ENCODE measurements at regions not wholly inside any gene's neighbourhood (a gene's known extent, or its start where the extent isn't known, plus 50 kb on each side); places are given as distances from the start of the nearest gene placed in this dataset.

DNA sequence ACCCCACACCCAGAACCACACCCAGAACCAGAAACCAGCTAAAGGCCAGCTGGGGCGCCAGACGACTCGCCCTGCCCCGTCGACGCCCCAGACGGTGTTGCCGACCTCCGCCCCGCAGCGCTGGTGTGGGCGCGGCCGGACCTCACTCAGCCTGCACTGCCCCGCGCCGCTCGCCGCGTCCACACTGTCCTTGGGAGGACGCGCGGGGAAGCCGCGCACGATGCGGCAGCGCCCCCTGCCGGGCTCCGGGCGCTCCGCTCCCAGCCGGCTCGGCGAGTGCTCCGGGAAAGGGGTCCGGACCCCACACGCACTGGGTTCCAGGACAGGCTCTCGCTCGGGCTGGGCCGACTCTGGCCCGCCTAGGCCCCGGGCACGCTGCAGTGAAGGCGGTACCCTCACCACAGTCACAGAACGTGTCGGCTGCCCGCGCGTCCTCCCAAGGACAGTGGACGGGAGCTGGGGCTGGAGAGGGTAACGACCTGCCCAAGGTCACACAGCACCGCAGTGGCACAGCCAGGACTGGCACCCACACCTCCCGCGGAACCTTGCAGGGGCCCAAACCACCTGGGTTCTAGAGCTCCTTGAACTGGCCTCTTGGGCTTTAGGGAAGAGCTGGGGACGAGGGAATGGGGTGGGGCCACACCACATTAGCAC is 90.2 kb downstream of the DMRTA2 start:
- DNase-seq (ENCODE audit: low read depth), result peak; percentile 46
- H3K4me3 ChIP-seq (ENCODE audit: low read depth, low read length), result peak overlapping the region; percentile 53
- TF ChIP-seq, protein P1, sequence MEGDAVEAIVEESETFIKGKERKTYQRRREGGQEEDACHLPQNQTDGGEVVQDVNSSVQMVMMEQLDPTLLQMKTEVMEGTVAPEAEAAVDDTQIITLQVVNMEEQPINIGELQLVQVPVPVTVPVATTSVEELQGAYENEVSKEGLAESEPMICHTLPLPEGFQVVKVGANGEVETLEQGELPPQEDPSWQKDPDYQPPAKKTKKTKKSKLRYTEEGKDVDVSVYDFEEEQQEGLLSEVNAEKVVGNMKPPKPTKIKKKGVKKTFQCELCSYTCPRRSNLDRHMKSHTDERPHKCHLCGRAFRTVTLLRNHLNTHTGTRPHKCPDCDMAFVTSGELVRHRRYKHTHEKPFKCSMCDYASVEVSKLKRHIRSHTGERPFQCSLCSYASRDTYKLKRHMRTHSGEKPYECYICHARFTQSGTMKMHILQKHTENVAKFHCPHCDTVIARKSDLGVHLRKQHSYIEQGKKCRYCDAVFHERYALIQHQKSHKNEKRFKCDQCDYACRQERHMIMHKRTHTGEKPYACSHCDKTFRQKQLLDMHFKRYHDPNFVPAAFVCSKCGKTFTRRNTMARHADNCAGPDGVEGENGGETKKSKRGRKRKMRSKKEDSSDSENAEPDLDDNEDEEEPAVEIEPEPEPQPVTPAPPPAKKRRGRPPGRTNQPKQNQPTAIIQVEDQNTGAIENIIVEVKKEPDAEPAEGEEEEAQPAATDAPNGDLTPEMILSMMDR (conservative IDR thresholded peaks at IDR 0.05; ENCODE audit: low read depth, low read length), result peak; percentile 52

DNA sequence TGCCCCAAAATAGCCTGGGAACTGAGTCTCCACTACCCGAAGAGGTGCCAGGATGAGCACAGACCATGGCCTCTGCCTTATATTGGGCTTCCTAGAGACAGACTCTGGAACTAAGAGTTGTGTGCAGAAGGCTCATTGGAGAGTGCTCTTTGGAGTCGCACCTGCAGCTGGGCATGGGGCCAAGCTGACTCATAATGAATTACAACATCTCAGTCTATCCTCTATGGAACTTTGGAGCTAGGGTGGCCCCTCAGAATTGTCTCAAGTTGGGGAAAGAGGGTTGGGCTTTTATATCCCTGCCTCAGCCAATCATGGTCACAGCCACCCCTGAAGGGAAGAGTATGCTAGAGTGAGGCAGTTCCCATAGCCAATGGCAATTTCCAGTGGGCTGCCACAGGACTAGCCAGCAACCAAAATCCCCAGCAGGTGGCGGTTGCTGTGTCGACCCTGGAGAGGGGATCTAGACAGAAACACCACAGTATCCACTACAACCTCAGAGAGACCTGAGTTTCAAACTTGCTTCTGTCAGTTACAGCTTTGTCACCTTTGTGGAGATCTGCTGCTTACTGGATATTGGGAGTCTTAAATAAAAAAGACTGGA is 93.8 kb downstream of the DMRTA2 start:
- TF ChIP-seq, protein P1 (conservative IDR thresholded peaks at IDR 0.05; ENCODE audit: low read depth, low read length), result no peak
- DNase-seq (ENCODE audit: low read depth), result no peak
- no peak overlapping the region for H3K4me3 ChIP-seq (ENCODE audit: low read depth, low read length)

DNA sequence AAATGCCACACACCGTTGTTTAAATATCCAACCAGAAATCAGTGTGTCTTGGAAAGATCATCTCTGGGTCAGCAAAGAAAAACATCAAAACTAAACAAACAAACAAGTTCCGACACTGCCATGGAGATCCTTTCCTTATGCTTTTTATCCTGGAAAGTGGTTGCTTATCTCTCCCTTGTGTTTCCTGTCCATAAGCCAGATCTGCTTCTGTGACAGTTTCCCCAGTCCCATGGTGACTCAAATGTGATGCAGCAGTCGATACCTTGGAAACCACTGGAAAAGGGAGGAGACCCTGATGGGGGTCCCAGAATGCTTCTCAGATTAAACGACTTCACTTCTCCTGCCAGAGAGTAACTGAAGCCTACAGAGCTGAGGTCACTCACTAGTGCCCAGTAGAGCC is 94.7 kb downstream of the DMRTA2 start:
- no peak for DNase-seq (ENCODE audit: low read depth)
- TF ChIP-seq, protein P1 (conservative IDR thresholded peaks at IDR 0.05; ENCODE audit: low read depth, low read length), result no peak
- H3K4me3 ChIP-seq (ENCODE audit: low read depth, low read length), result no peak overlapping the region

DNA sequence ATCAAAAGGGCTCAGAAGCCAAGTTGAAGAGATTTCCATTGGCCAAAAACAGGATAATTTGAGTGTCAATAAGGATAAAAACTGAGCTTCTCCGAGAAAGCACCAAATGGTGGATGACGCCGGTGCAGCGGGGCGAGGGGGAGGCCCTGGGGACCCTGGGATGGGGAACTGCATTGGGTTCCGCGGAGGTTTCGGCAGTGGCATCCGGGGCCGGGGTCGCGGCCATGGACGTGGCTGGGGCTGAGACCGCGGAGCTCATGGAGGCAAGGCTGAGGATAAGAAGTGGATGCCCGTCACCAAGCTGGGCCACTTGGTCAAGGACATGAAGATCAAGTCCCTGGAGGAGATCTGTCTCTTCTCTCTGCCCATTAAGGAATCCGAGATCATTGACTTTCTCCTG is 97.2 kb downstream of the DMRTA2 start:
- TF ChIP-seq, protein P1 (conservative IDR thresholded peaks at IDR 0.05; ENCODE audit: low read depth, low read length), result no peak
- H3K4me3 ChIP-seq (ENCODE audit: low read depth, low read length), result no peak overlapping the region
- no peak for DNase-seq (ENCODE audit: low read depth)

DNA sequence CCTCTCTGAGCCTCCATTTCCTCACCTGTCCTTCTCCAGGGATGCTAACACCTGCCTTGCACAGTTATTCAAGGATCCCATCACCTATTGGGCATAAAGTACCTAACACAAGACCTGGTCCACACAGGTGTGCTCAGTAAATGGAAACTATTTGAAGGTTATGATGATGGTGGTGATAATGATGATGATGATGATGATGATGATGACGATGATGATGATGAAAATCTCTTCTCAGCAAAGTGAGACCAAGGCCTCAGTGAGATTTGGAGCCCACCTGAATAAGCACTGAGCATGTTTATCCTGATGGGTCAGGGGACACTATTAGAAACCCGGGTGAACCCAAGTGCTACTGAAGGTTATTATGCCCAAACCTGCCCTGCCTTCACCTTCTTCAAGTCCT is 100.7 kb downstream of the DMRTA2 start:
- no peak for DNase-seq (ENCODE audit: low read depth)
- TF ChIP-seq, protein P1 (conservative IDR thresholded peaks at IDR 0.05; ENCODE audit: low read depth, low read length), result no peak
- no peak overlapping the region for H3K4me3 ChIP-seq (ENCODE audit: low read depth, low read length)

DNA sequence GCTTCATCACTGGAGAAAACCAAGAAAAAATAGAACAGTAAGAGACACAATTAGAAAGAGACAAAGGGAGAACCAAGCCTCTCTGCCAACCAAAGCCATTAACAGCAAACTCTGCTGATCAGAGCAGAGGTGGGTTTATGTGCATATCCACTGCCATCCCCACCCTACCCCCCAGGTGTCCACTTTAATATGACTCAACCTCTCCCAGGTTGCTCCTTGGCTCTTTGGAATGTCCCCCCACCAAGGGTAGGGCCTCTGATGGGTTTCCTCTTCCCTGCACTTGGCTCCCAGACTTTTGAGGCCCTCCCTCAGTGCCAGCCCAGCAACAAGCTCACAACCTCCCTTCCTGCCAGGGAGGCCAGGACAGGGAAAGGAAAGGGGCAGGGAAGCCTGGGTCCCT is 104.8 kb downstream of the DMRTA2 start:
- TF ChIP-seq, protein P1 (conservative IDR thresholded peaks at IDR 0.05; ENCODE audit: low read depth, low read length), result no peak
- no peak overlapping the region for H3K4me3 ChIP-seq (ENCODE audit: low read depth, low read length)
- DNase-seq (ENCODE audit: low read depth), result no peak

DNA sequence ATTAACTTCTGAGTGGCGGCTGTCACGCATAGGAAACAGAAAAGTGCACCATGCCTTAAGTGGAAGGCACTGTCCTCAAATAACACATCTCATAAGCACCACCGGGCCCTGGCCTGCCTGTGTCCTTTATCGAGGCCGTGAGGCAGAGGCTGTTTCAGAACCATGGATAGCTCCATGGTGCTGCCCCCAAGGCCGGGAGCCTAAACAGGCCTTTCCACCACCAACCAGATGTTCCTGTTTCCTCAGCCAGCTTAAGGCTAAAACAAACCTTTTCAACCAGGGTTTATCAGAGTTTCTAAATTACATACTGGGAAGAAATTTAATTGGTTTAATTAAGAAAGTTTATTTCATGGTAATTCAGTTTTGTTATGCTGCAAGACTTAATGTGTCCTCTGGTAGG is 114.4 kb downstream of the DMRTA2 start:
- peak; percentile 16 for DNase-seq (ENCODE audit: low read depth)
- TF ChIP-seq, protein P1 (conservative IDR thresholded peaks at IDR 0.05; ENCODE audit: low read depth, low read length), result no peak
- no peak overlapping the region for H3K4me3 ChIP-seq (ENCODE audit: low read depth, low read length)
